ENCODE measurements at regions not wholly inside any gene's neighbourhood (a gene's known extent, or its start where the extent isn't known, plus 50 kb on each side); places are given as distances from the start of the nearest gene placed in this dataset.

GRCh38 chr3:194773216-194773615 is 87.5 kb downstream of the FAM43A start:
- no peak for TF ChIP-seq CTCF (IDR thresholded peaks at IDR 0.05; ENCODE audit: insufficient read depth, low read length, poor library complexity, severe bottlenecking)
- no peak for TF ChIP-seq EZH2phosphoT487 (conservative IDR thresholded peaks at IDR 0.05; ENCODE audit: low read length)

Measured in SU-DHL-6 (cell line).